ENCODE measurements at regions not wholly inside any gene's neighbourhood (a gene's known extent, or its start where the extent isn't known, plus 50 kb on each side); places are given as distances from the start of the nearest gene placed in this dataset.

- intact Hi-C loops (cut with DNase I) = no loop called here
- Histone ChIP-seq H3K4me1 (peaks cover 0 to 10% of the 10 kb centered on the region in 2 donors), H3K4me3 (replicated peaks in 1 of 3) (no peak overlapping the region), H3K27ac (no peak overlapping the region), H3K36me3 (no peaks in the 10 kb centered on the region), H3K27me3 (no peaks in the 10 kb centered on the region), H3K9me3 (no peaks in the 10 kb centered on the region)
- WGBS, 2 donors = 69 to 75% methylated on average over 6 of the region's 6 CpGs
- no peak for TF ChIP-seq POLR2A (IDR thresholded peaks at IDR 0.05)
- no peak for TF ChIP-seq CTCF (IDR thresholded peaks at IDR 0.05)
- no peak for DNase-seq
Observed at GRCh38 chr5:57417320-57417719, 65.3 kb downstream of the ACTBL2 start.

DNA sequence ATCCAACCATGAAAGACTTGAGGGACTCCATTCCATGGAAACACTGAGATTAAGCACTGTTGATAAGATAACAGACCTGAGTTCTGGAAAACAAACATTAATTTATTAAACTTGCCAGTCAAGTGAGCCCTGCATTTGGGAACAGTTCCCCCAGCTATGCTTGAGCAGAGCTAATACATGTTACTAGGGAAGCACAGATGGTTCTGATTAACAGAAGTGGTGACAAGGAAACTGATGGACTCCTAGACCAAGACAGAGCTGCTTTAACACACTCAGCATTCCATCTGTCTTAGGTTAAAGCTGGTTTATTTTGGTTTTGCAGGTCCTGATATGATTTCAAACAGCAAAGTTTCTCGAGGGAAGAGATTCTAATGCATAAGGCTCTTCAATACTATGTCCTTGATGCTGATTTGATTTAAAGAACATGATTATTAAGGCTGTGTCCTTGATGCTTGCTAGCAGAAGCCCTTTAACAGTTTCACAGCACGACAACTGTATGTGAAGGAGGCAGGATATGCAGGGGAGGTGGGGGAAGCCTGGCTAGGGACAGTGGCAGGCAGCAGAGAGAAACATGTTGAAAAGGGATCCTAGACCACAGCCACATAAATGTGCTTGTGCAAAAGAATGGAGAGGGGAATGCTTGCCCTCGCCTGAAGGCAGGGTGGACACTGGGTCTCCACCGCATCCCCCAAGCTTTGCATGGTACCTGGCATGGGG, 66.2 kb downstream of the ACTBL2 start:
- H3K27ac ChIP-seq = no peak overlapping the region
- 58 to 61% methylated on average over 4 of the region's 4 CpGs for WGBS, 2 donors
- peaks cover 0 to 12% of the 10 kb centered on the region in 2 donors for H3K4me1 ChIP-seq

GRCh38 chr5:57414857-57415256, 67.8 kb downstream of the ACTBL2 start:
- no peak overlapping the region for H3K27ac ChIP-seq
- H3K4me1 ChIP-seq = peaks cover 2 to 21% of the 10 kb centered on the region in 2 donors
- H3K4me3 ChIP-seq (replicated peaks in 1 of 3) = no peak overlapping the region
- intact Hi-C loops (cut with DNase I) = no loop called here
- H3K36me3 ChIP-seq = no peaks in the 10 kb centered on the region
- WGBS, 2 donors = 72 to 74% methylated on average over 2 of the region's 2 CpGs
- TF ChIP-seq CTCF (IDR thresholded peaks at IDR 0.05) (no peak), POLR2A (IDR thresholded peaks at IDR 0.05) (no peak)
- H3K27me3 ChIP-seq = no peaks in the 10 kb centered on the region
- H3K9me3 ChIP-seq = no peaks in the 10 kb centered on the region
- DNase-seq = no peak

More for the DNA sequence above, 66.2 kb downstream of the ACTBL2 start:
- H3K27me3 ChIP-seq = no peaks in the 10 kb centered on the region
- no peaks in the 10 kb centered on the region for H3K36me3 ChIP-seq
- no peaks in the 10 kb centered on the region for H3K9me3 ChIP-seq
- intact Hi-C loops (cut with DNase I) = no loop called here
- H3K4me3 ChIP-seq (replicated peaks in 1 of 3) = no peak overlapping the region
- TF ChIP-seq POLR2A (IDR thresholded peaks at IDR 0.05) = no peak
- TF ChIP-seq CTCF (IDR thresholded peaks at IDR 0.05) = no peak
- DNase-seq = no peak

GRCh38 chr5:57414191-57414590, 68.4 kb downstream of the ACTBL2 start:
- DNase-seq = no peak
- peaks cover 9 to 28% of the 10 kb centered on the region in 2 donors for H3K4me1 ChIP-seq
- H3K27ac ChIP-seq = no peak overlapping the region
- no peaks in the 10 kb centered on the region for H3K36me3 ChIP-seq
- intact Hi-C loops (cut with DNase I) = no loop called here
- no peak overlapping the region for H3K4me3 ChIP-seq (replicated peaks in 1 of 3)
- H3K9me3 ChIP-seq = no peaks in the 10 kb centered on the region
- no peaks in the 10 kb centered on the region for H3K27me3 ChIP-seq
- 56 to 76% methylated on average over 3 of the region's 3 CpGs for WGBS, 2 donors
- TF ChIP-seq POLR2A (IDR thresholded peaks at IDR 0.05) (no peak), CTCF (IDR thresholded peaks at IDR 0.05) (no peak)

GRCh38 chr5:57413145-57413544, 69.5 kb downstream of the ACTBL2 start:
- Histone ChIP-seq H3K4me3 (replicated peaks in 1 of 3) (no peak overlapping the region), H3K9me3 (no peaks in the 10 kb centered on the region), H3K4me1 (peaks cover 19 to 35% of the 10 kb centered on the region in 2 donors), H3K27me3 (no peaks in the 10 kb centered on the region), H3K36me3 (no peaks in the 10 kb centered on the region), H3K27ac (no peak overlapping the region)
- 86 to 88% methylated on average over 1 of the region's 1 CpG for WGBS, 2 donors
- no peak for DNase-seq
- TF ChIP-seq POLR2A (IDR thresholded peaks at IDR 0.05) = no peak
- no peak for TF ChIP-seq CTCF (IDR thresholded peaks at IDR 0.05)
- intact Hi-C loops (cut with DNase I) = no loop called here
